CD4-positive, alpha-beta T cell treated with Interleukin-10 for 1 hour (primary cell): ENCODE measurements at regions not wholly inside any gene's neighbourhood (a gene's known extent, or its start where the extent isn't known, plus 50 kb on each side); places are given as distances from the start of the nearest gene placed in this dataset.
"Not testable (repeated sequence)": the region's sequence is repeated elsewhere in the genome, so short reads cannot be mapped to it uniquely, and the experiment has no call there.

Experiments used
- DNase-seq: peaks from one replicate; pipeline ENCODE4 v3.0.0-alpha.2; 2020

GRCh38 chr9:65223986-65224385 lies 61.0 kb downstream of the FOXD4L5 start:
- peak; percentile 1 for DNase-seq

GRCh38 chr9:65208834-65209233 lies 76.2 kb downstream of the FOXD4L5 start:
- not testable (repeated sequence) for DNase-seq

DNA sequence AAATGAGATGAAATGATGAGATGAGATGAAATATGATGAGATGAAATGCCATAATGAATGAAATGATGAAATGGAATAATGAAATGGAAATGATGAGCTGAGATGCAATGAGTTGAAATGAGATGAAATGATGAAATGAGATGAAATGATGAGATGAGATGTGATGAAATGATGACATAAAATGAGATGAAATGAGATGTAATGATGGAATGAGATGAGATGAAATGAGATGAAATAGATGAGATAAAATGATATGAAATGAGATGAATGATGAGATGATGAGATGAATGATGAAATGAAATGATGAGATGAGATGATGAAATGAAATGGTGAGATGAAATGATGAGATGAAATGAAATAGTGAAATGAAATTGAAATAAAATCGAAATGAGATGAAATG lies 77.7 kb downstream of the FOXD4L5 start:
- not testable (repeated sequence) for DNase-seq

- not testable (repeated sequence) for DNase-seq
These were observed 79.2 kb downstream of the FOXD4L5 start for GRCh38 chr9:65205853-65206252.

DNA sequence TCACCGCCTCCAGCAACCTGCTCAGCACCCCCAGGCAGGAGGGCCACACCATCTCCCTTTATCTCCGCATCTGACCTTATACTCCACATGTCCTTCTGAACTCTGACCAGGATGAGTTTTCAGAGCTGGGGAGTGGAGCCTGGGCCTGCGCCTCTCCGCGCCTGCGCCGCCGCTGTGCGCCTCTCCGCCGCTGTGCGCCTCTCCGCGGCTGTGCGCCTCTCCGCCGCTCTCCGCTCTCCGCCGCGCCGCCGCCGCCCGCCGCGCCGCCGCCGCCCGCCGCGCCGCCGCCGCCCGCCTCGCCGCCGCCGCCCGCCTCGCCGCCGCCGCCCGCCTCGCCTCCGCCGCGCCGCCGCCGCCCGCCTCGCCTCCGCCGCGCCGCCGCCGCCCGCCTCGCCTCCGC lies 89.2 kb downstream of the FOXD4L5 start:
- DNase-seq: not testable (repeated sequence)

- not testable (repeated sequence) for DNase-seq
These were observed 129.1 kb downstream of the FOXD4L5 start for GRCh38 chr9:65155937-65156336.
